ENCODE measurements at regions not wholly inside any gene's neighbourhood (a gene's known extent, or its start where the extent isn't known, plus 50 kb on each side); places are given as distances from the start of the nearest gene placed in this dataset.

- no peak for DNase-seq (ENCODE audit: low read depth in 2 of 2)
These were observed 211.2 kb downstream of the TJP1 start for GRCh38 chr15:29611057-29611456.

- DNase-seq (ENCODE audit: low read depth in 2 of 2) = no peak
These were observed 220.5 kb downstream of the TJP1 start for GRCh38 chr15:29601811-29602210.

- DNase-seq (ENCODE audit: low read depth in 2 of 2) = no peak
These were observed 222.0 kb downstream of the TJP1 start for GRCh38 chr15:29600262-29600661.

- DNase-seq (ENCODE audit: low read depth in 2 of 2) = no peak
These were observed 226.0 kb downstream of the TJP1 start for GRCh38 chr15:29596266-29596665.

DNA sequence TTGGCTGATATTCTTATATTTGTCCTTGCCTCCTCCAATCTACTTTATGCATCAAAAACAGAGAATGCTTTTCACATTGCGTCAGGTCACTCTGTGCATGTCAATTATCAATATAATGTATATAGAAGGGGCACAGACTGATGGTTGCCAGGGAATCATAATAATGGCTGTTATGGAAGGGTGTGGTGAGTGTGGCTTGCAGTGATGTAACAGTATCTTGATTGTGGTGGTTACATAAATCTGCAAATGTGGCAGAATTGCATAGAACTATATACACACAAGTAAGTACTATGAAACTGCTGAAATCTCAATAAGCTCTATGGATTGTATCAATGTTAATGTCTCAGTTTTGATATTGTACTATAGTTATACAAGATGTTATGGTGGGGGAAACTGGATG lies 228.6 kb downstream of the TJP1 start:
- no peak for DNase-seq (ENCODE audit: low read depth in 2 of 2)

DNA sequence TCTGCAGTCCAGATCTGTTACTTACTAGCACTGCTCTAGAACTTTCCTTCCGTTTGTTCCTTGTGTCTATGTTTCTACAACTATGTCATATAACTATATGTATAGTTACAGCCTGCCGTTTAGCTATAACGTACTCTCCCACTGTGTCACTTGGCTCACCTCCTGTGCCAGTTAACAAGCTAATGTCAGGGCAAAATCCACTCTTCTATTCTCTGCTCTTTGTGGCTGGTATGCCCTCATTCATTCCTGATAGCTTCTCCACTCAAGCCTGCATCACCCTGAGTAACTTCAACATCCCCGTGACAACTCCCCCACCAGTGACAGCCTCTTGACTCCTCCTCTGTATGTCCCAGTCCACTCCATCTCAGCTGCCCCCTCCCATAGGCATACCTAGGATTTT lies 229.2 kb downstream of the TJP1 start:
- no peak for DNase-seq (ENCODE audit: low read depth in 2 of 2)

- no peak for DNase-seq (ENCODE audit: low read depth in 2 of 2)
These were observed 231.6 kb downstream of the TJP1 start for GRCh38 chr15:29590701-29591100.

- DNase-seq (ENCODE audit: low read depth in 2 of 2) = no peak
These were observed 232.3 kb downstream of the TJP1 start for GRCh38 chr15:29589975-29590374.

- DNase-seq (ENCODE audit: low read depth in 2 of 2) = no peak
These were observed 232.9 kb downstream of the TJP1 start for GRCh38 chr15:29589416-29589815.

- no peak for DNase-seq (ENCODE audit: low read depth in 2 of 2)
These were observed 248.9 kb downstream of the TJP1 start for GRCh38 chr15:29573197-29573838.

DNA sequence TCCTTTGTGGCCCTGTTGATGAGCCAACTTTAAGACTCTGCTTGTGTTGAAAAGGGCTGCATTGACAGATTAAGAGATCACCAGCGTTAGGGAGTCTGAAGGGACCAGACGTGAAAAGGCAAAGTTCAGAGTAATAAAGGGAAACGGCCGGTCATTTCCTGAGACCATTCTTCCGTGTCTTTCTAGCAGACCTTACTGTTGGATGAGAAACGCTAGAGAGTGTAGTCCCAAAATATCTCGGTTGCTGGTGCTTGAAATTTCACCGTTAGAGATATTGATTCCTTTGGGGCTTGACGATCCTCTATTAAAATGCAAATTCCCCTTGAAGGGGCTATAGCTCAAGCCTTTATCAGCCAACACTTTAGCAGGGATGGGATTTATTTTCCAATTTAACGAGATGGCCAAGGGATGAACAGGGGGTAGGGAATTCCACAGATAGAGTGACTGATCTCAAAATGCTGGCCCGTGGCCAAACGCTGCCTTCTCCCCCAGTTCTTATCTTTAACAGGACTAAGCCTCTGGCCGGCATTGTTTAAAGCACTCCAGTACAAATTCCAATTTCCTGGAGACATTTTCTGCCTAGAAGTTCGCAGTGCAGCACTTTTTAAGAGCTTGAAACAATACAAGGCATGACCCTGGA lies 250.4 kb downstream of the TJP1 start:
- no peak for DNase-seq (ENCODE audit: low read depth in 2 of 2)

- peak in 1 of 2 donors; percentile 1 for DNase-seq (ENCODE audit: low read depth in 2 of 2)
These were observed 251.1 kb downstream of the TJP1 start for GRCh38 chr15:29570948-29571791.

DNA sequence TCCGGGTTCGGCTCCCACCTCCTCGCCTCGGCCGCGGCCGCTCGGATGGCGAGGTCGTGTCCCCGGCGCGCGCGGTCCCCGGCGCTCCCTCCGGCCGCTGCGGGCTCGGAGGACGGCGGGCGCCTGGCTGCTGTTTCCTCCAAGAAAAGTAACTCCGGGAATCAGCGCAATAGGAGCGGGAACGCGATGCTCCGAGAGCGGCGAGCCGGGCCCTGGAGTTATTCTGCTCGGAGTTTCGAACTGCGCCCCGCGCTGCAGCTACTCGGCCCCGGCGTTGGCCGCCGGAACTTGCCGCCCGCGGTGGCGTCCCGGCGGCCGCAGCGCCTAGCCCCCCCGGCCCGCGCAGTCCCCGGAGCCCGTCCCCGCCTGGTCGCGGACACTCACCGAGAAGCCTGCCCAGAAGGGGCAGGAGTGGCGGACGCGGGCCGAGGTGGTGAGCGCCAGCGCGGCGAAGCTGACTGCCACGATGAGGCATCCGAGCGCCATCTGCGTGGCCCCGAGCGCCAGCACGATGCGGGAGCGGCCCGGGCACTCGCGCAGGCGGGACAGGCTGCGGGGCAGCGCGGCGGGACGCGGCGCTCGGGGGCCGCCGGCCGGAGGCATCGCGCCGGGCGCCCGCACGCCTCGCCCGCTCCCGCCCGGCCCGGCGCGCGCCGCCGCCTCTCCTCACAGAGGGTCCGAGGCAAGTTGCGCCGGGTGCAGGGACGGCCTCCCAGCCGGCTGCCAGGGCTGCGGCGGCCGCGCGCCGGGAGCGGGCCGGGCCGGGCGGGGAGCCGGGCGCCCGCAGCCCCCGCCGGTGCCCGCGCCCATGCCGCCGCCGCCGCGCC lies 251.9 kb downstream of the TJP1 start:
- no peak for DNase-seq (ENCODE audit: low read depth in 2 of 2)

DNA sequence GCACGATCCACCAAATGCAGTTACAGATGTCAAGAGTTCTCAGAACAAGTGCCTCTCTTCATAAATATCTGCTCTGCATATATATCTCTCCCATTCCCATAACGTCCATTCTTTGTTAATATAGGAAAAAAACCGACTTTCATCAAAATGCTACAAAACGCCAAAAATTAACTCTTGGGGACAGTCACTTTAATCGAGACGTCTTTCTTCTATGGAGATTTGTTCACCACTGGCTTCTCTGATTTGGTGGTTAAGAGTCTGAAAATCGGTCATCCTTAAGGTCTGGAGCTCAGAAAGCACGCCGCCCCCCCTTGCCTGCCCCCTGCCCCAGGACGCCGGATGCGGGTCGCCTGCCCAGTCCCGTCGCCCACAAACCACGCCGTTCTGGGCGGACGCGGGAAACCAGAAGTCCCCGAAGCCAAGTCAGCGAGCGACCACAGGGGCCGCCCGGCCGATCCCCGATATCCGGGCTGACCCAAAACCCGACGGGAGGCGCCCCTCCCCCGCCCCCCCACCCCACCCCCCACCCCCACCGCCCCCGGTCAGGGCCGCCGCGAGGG lies 252.7 kb downstream of the TJP1 start:
- no peak for DNase-seq (ENCODE audit: low read depth in 2 of 2)

GRCh38 chr15:29568840-29569532 lies 253.3 kb downstream of the TJP1 start:
- DNase-seq (ENCODE audit: low read depth in 2 of 2) = no peak

DNA sequence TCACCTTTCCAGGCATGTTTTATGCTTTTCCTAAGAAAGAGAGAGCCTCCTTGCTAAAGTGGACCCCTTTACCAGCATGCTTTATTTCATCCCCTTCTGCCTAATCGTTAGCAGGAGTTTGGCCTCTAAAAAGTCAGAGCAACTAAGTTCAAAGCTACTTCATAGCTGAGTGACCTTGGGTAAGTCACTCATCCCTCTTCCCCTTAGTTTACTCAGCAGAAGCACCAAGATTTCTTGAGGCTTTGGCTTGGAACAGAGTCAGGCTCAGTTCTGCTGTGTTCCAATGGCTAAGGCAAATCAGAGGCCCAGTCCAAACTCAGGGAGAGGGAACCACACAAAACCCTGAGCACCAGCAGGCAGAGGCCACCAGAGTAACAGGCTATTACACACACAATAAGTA lies 254.9 kb downstream of the TJP1 start:
- no peak for DNase-seq (ENCODE audit: low read depth in 2 of 2)

DNA sequence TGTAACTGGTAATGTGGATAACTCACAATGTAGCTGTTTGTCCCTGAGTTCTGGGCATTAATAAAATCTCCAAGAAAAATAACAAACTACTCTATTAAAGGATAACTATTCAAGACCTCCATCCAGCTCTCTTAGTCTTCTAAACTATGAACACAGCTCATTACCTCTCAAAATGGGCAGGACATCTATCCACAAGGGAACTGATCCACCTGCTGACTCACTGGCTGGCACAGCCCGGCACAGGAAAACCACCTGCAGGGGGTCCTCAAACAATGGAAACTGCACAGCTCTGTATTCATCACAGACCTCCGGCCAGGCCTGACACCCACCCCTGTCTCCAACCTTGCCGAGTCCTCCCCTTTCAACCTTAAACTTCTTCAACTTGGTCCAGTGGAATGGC lies 255.4 kb downstream of the TJP1 start:
- no peak for DNase-seq (ENCODE audit: low read depth in 2 of 2)

- no peak for DNase-seq (ENCODE audit: low read depth in 2 of 2)
These were observed 259.2 kb downstream of the TJP1 start for GRCh38 chr15:29563112-29563511.

GRCh38 chr15:29560896-29561295 lies 261.4 kb downstream of the TJP1 start:
- no peak for DNase-seq (ENCODE audit: low read depth in 2 of 2)

- no peak for DNase-seq (ENCODE audit: low read depth in 2 of 2)
These were observed 264.0 kb downstream of the TJP1 start for GRCh38 chr15:29558261-29558660.

DNA sequence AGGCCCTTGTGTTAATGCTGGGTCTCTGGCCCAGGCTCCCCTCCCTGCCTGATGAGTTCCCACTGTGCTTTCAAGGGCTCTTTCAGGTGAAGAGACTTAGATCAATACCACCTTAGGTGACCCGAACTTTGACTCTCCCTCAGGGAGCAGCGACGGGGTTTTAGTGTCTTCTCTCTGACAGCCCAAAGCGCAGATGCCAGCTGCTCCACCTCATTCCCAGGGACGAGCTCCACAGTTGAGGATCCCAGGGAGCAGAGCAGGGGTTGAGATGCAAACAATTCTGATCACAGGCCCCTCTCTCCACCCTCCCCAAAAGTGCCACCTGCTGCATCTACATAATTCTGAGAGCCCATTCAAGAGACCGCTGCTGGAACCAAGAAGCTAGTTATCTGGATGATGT lies 265.1 kb downstream of the TJP1 start:
- no peak for DNase-seq (ENCODE audit: low read depth in 2 of 2)
